Left ventricle myocardium superior (tissue), 1 donor: ENCODE measurements at regions not wholly inside any gene's neighbourhood (a gene's known extent, or its start where the extent isn't known, plus 50 kb on each side); places are given as distances from the start of the nearest gene placed in this dataset.
"Not testable (repeated sequence)": the region's sequence is repeated elsewhere in the genome, so short reads cannot be mapped to it uniquely, and the experiment has no call there.

Experiments
- ATAC-seq: fragments of 200-7000 bp; cut with Tn5 transposase; one replicate; pipeline ENCODE4 v1.9.1; 2020; ENCODE audit warnings: mild to moderate bottlenecking, moderate library complexity
- DNase-seq: peaks from one replicate; pipeline ENCODE4 v3.0.0-alpha.2; 2020
- intact Hi-C: fragments of 100-400 bp; cut with micrococcal nuclease; formaldehyde crosslinking; loops from one replicate; pipeline ENCODE4 v1.11.0; 2022
- donor health status: DM: no; HTN: yes; CAD: no; lungs with severe emphysema.

DNA sequence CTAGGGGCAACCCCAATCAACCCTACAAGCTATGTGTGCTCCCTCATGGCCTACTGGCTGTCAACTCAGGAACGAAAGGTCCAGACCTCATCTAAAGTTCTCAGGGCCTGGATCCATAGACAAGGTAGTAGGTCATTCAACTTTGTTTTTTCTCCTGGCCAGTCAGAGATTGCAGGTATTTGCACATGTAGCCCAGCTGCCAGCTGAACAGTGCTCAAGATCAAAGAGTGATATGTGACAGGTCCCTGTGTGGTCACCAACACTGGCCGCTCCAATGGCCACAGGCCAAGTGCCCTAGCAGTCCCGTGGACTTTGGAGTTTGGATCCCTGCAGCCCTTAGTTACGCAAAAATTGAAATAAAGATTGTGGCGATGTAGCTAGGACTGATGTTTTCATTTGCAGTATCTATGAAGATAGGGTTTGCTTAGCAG is 60.6 kb upstream of the ATXN1 start:
- DNase-seq: no peak
- ATAC-seq: no peak
- intact Hi-C loops: no loop called here

DNA sequence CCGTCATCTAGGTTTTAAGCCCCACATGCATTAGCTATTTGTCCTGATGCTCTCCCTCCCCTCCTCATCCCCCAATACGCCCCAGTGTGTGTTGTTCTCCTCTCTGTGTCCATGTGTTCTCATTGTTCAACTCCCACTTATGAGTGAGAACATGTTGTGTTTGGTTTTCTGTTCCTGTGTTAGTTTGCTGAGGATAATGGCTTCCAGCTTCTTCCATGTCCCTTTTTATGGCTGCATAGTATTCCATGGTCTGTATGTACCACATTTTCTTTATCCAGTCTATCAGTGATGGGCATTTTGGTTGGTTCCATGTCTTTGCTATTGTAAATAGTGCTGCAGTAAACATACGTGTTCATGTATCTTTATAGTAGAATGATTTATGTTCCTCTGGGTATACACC is 59.0 kb upstream of the ATXN1 start:
- DNase-seq, ATAC-seq, intact Hi-C loops: not testable (repeated sequence)

DNA sequence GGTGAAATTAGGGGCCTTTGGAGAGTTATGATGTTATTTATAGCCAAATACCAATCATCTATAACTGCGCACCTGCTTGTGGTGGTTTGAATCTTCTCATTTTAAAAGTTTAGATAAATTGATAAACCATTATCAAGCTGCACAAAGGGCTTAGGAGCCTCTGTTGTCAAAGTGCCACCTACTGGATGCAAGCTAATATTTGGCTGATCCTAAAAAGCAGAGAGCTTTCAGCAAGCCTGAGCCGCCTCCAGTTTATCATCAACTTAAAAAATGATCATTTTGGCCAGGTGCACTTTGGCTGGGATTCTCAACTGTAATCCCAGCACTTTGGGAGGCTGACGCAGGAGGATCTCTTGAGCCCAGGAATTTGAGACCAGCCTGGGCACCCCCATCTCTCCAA is 58.5 kb upstream of the ATXN1 start:
- intact Hi-C loops: no loop called here
- no peak for ATAC-seq
- no peak for DNase-seq

DNA sequence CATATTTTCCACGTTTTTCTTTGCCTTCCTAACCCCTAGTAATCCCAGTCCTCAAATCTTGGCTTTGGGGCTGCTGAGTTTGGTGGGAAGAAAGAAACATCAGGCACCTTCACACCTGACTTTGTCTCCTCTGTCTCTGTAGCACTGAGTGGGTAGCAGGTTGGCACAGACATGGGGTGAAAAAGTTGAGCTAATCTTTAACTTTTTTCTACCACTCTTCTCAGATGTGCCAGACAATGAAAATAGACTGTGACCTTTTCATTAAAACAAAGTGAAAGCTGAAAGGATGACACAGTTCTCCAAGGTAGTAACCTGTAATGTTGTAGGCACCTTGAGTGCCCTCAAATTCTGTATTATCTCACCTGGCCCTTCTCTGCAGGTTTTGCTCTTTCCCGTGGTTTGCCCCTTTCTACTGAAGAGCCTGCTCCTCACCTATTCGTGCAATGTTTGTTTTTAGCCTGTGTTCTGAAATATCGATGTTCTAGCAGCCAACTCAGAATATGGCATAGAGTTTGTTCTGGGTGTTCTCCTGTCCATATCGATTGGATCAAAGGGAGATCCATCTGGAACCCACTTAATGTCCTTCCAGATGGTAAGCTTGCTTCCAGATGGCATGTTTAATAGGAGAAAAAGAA is 57.8 kb upstream of the ATXN1 start:
- no peak for ATAC-seq
- no peak for DNase-seq
- intact Hi-C loops: no loop called here

DNA sequence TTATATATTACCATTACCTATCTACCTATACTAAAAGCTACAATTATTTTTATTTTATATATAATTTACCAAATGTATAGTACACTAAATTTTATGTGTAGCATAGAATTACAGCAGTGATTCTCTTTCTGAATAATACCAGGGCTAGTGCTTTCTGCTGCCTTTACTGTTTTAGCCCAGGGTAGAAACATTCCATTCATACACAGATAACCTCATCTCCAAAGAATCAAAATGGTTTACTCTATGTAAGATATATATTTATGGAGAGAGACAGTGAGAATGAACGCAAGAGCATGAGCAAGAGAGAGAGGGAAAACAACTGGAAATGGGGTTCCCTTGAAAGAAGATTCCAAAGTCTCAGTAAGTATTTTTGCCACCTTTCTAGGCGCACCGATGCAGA is 56.3 kb upstream of the ATXN1 start:
- intact Hi-C loops: no loop called here
- DNase-seq (no peak), ATAC-seq (no peak)

DNA sequence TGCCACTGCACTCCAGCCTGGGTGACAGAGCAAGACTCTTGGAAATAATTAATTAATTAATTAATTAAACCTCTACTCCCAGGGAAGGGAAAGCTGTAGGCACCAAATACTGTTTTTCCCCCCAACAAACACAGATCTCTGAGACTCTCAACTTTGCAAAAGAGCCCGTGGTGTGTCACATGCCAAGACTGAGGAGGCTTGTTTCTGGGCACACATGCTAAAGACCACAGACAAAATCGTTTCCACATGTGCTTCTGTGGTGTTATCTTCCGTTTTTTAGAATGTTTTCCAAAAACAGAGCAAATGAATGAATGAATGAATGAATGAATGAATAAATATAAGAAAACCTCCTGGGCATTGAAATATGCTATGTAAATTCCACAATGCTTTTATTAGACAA is 55.6 kb upstream of the ATXN1 start:
- DNase-seq (no peak), ATAC-seq (no peak)
- intact Hi-C loops: no loop called here

DNA sequence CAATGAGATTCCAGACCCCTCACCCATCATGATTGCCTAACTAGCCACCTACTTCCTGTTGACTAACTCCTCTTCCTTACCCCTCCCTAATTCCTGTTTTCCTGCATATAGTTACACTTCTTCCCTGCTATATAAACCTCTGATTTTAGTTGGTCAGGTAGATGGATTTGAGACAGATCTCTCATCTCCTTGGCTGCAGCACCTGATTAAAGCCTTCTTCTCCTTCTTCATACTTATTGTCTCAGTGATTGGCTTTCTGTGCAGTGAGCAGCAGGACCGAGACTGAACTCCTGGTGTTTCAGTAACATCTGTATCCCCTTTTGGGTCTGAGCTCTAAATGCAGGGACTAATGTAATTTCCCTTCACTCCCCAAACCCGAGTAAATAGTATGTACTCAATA is 51.7 kb upstream of the ATXN1 start:
- intact Hi-C loops: no loop called here
- DNase-seq: no peak
- no peak for ATAC-seq

DNA sequence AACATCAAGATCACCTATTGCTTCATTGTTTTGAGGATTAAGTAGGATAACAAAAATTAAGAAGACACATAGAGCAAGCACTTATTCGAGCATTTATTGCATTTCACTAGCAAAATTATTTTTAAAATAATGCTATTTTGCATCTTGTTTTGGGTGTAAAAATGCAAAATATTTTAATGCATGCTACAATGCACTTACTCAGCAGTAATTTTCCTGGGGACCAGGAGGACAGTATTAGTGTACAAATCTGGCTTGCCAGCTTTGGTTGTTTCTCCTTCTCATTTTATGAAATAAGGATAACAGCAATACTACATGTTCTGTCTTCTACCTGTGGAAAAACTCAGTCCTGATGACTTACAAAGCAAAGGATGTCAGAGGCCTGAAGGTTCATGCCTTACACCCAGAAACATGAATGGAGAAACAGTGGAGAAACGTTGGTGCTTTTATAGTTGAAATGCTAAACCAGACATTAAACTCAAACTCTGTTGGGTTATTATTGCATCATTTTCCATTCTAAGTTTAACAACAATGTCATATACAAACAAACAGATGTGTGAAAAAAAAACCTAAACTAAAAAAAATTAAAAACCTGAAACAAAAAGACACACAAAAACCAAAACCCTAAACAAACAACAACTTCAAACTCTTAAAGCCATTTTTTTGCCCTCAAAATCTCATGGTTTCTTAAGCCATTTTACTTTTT is 50.2 kb upstream of the ATXN1 start:
- ATAC-seq: no peak
- intact Hi-C loops: no loop called here
- no peak for DNase-seq
